ENCODE measurements at regions not wholly inside any gene's neighbourhood (a gene's known extent, or its start where the extent isn't known, plus 50 kb on each side); places are given as distances from the start of the nearest gene placed in this dataset.

- Histone ChIP-seq H3K9ac (ENCODE audit: low read depth in 1 of 2, low read length in 2 of 2) (no peak overlapping the region), H3K27me3 (ENCODE audit: control insufficient read depth in 4 of 4, insufficient read depth in 4 of 4, low read length in 3 of 4) (no peaks in the 10 kb centered on the region), H3K9me3 (ENCODE audit: control insufficient read depth in 4 of 4, low read length in 3 of 4) (no peaks in the 10 kb centered on the region), H3K36me3 (ENCODE audit: control insufficient read depth in 4 of 4, insufficient read depth in 3 of 4, low read depth in 1 of 4, low read length in 3 of 4) (no peaks in the 10 kb centered on the region), H3K4me3 (ENCODE audit: low read depth in 1 of 3, low read length in 3 of 3) (no peak overlapping the region), H3K27ac (ENCODE audit: low read depth in 1 of 2, low read length in 2 of 2) (no peak overlapping the region), H3K4me1 (ENCODE audit: control insufficient read depth in 4 of 4, insufficient read depth in 4 of 4, low read length in 3 of 4) (peaks cover 0 to 3% (median 0%) of the 10 kb centered on the region in 4 donors)
- TF ChIP-seq ATF3 (IDR thresholded peaks at IDR 0.05) (no peak), REST (IDR thresholded peaks at IDR 0.05) (no peak), ZBTB33 (IDR thresholded peaks at IDR 0.05) (no peak)
- DNase-seq (ENCODE audit: low spot score) = no peak
- WGBS = 81% methylated on average over 7 of the region's 7 CpGs
These were observed 75.8 kb upstream of the WWC1 start for GRCh38 chr5:168215646-168216045.

- 34% methylated on average over 2 of the region's 2 CpGs for WGBS
These were observed 74.5 kb upstream of the WWC1 start for GRCh38 chr5:168216989-168217388.

More at GRCh38 chr5:168216989-168217388, 74.5 kb upstream of the WWC1 start:
- TF ChIP-seq RXRA (IDR thresholded peaks at IDR 0.05) (no peak), CTCF (IDR thresholded peaks at IDR 0.05; ENCODE audit: low read depth, low read length, missing input control) (no peak), GABPA (IDR thresholded peaks at IDR 0.05 in 1 of 2, conservative IDR thresholded peaks at IDR 0.05 in 1 of 2) (no peak), SP1 (IDR thresholded peaks at IDR 0.05) (no peak), FOXA2 (IDR thresholded peaks at IDR 0.05) (no peak)
- H3K27ac ChIP-seq (ENCODE audit: low read depth in 1 of 2, low read length in 2 of 2) = no peak overlapping the region
- H3K4me1 ChIP-seq (ENCODE audit: control insufficient read depth in 4 of 4, insufficient read depth in 4 of 4, low read length in 3 of 4) = peaks cover 0 to 3% (median 0%) of the 10 kb centered on the region in 4 donors
- H3K9ac ChIP-seq (ENCODE audit: low read depth in 1 of 2, low read length in 2 of 2) = no peak overlapping the region
- no peak overlapping the region for H3K4me3 ChIP-seq (ENCODE audit: low read depth in 1 of 3, low read length in 3 of 3)
- no peak for DNase-seq (ENCODE audit: low spot score)
- H3K27me3 ChIP-seq (ENCODE audit: control insufficient read depth in 4 of 4, insufficient read depth in 4 of 4, low read length in 3 of 4) = no peaks in the 10 kb centered on the region
- no peaks in the 10 kb centered on the region for H3K36me3 ChIP-seq (ENCODE audit: control insufficient read depth in 4 of 4, insufficient read depth in 3 of 4, low read depth in 1 of 4, low read length in 3 of 4)
- no peaks in the 10 kb centered on the region for H3K9me3 ChIP-seq (ENCODE audit: control insufficient read depth in 4 of 4, low read length in 3 of 4)

All from liver (tissue), 8 donors.